GM12892 (cell line): ENCODE measurements at regions not wholly inside any gene's neighbourhood (a gene's known extent, or its start where the extent isn't known, plus 50 kb on each side); places are given as distances from the start of the nearest gene placed in this dataset.

Source experiments
- POLR2A ChIP-seq: IDR thresholded peaks from 2 replicates; pipeline ENCODE4 v1.6.1; 2011; ENCODE audit warnings: low read depth, low read length, control low read depth
- POLR2AphosphoS5 ChIP-seq: IDR thresholded peaks from 2 replicates; pipeline ENCODE4 v1.6.1; 2011; ENCODE audit warnings: low read depth, low read length, control low read depth
- TAF1 ChIP-seq: IDR thresholded peaks from 2 replicates; pipeline ENCODE4 v1.6.1; 2011; ENCODE audit warnings: low read depth, mild to moderate bottlenecking, control low read depth, low read length, borderline replicate concordance

- TF ChIP-seq POLR2A, result no peak
- TF ChIP-seq TAF1, result no peak
- TF ChIP-seq POLR2AphosphoS5, result no peak
These were observed 806.2 kb downstream of the MAFB start for GRCh38 chr20:39882806-39883205.
